ENCODE measurements at regions not wholly inside any gene's neighbourhood (a gene's known extent, or its start where the extent isn't known, plus 50 kb on each side); places are given as distances from the start of the nearest gene placed in this dataset.

DNA sequence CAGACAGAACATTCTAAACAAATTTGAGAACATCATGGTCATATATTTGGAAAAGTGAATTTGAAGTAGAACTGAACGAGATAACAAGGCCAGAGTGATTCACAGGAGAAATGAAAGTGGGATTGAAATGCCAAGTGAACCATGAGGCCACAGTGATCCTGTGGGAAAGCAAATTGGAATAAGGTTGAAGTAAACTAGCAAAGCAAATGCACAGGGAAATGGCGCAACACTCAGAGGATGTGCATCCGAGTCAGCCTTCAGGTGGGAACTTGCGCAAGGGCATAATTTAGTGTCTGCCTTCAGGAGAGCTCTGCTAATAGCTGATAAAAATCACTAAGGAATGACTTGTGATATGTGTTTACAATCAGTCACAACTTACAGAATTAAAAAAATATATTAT is 696.6 kb downstream of the LIG4 start:
- Histone ChIP-seq H3K4me3 (ENCODE audit: low read depth, low read length) (no peak overlapping the region), H3K9me3 (ENCODE audit: control insufficient read depth, insufficient read depth, low read length) (no peaks in the 10 kb centered on the region), H3K27ac (ENCODE audit: low read depth, low read length) (no peak overlapping the region), H3K27me3 (ENCODE audit: control insufficient read depth, insufficient read depth, low read length) (no peaks in the 10 kb centered on the region)
- POLR2A ChIA-PET = no interaction called here
- no peak for DNase-seq (ENCODE audit: low read depth, low spot score)
- CTCF ChIA-PET = interaction anchor here (0.8 to 1.7 kb wide), 2 partner anchors 10 to 146 kb away, joined by 3 to 6 read pairs; no protein-coding TSS in a partner anchor
- TF ChIP-seq, protein P1, sequence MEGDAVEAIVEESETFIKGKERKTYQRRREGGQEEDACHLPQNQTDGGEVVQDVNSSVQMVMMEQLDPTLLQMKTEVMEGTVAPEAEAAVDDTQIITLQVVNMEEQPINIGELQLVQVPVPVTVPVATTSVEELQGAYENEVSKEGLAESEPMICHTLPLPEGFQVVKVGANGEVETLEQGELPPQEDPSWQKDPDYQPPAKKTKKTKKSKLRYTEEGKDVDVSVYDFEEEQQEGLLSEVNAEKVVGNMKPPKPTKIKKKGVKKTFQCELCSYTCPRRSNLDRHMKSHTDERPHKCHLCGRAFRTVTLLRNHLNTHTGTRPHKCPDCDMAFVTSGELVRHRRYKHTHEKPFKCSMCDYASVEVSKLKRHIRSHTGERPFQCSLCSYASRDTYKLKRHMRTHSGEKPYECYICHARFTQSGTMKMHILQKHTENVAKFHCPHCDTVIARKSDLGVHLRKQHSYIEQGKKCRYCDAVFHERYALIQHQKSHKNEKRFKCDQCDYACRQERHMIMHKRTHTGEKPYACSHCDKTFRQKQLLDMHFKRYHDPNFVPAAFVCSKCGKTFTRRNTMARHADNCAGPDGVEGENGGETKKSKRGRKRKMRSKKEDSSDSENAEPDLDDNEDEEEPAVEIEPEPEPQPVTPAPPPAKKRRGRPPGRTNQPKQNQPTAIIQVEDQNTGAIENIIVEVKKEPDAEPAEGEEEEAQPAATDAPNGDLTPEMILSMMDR (IDR thresholded peaks at IDR 0.05; ENCODE audit: low read depth, low read length) = no peak

GRCh38 chr13:107518292-107518691 is 697.0 kb downstream of the LIG4 start:
- H3K4me3 ChIP-seq (ENCODE audit: low read depth, low read length) = no peak overlapping the region
- POLR2A ChIA-PET = no interaction called here
- CTCF ChIA-PET = interaction anchor here (0.8 to 1.7 kb wide), 2 partner anchors 10 to 146 kb away, joined by 3 to 6 read pairs; no protein-coding TSS in a partner anchor
- DNase-seq (ENCODE audit: low read depth, low spot score) = no peak
- TF ChIP-seq, protein P1 (IDR thresholded peaks at IDR 0.05; ENCODE audit: low read depth, low read length) = no peak
- no peaks in the 10 kb centered on the region for H3K27me3 ChIP-seq (ENCODE audit: control insufficient read depth, insufficient read depth, low read length)
- no peaks in the 10 kb centered on the region for H3K9me3 ChIP-seq (ENCODE audit: control insufficient read depth, insufficient read depth, low read length)
- H3K27ac ChIP-seq (ENCODE audit: low read depth, low read length) = no peak overlapping the region

DNA sequence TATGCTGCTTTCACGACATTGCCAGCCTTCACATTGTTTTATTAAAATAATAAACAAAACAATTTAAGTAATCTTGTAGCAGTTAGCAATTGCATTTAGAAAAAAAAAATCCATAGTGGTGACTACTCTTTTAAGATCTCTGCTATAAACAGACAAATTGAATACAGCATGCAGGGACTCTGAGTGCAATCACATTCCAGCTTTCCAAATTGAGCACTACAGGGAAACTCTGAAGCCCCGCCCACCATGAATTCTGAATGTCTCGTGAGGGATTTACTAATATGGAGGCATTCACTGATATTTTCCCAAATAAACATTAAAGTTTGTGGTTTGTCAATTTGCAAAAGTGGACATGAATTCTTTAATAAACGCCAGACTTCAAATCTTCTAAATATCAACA is 698.8 kb downstream of the LIG4 start:
- TF ChIP-seq, protein P1 (IDR thresholded peaks at IDR 0.05; ENCODE audit: low read depth, low read length) = no peak
- Histone ChIP-seq H3K27me3 (ENCODE audit: control insufficient read depth, insufficient read depth, low read length) (no peaks in the 10 kb centered on the region), H3K4me3 (ENCODE audit: low read depth, low read length) (no peak overlapping the region), H3K27ac (ENCODE audit: low read depth, low read length) (no peak overlapping the region), H3K9me3 (ENCODE audit: control insufficient read depth, insufficient read depth, low read length) (no peaks in the 10 kb centered on the region)
- DNase-seq (ENCODE audit: low read depth, low spot score) = no peak
- ChIA-PET POLR2A (no interaction called here), CTCF (no interaction called here)

DNA sequence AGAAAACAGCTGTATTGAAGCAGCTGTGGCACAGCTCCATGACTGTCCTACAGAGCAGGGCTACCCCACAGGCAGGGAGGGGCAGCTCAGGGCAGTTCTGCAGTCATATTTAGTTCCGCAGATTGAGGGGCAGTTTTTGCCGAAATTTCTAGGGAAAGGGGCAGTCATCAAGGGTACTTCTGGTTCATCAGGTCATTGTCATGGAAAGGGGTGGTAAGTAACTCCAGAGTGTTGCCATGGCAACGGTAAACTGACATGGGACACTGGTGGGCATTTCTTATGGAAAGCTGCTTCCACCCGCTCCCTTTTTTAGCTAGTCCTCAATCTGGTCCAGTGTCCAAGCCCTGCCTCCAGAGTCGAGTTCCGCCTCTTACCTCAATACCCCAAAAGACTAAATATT is 702.8 kb downstream of the LIG4 start:
- DNase-seq (ENCODE audit: low read depth, low spot score) = no peak
- ChIA-PET POLR2A (no interaction called here), CTCF (no interaction called here)
- no peaks in the 10 kb centered on the region for H3K9me3 ChIP-seq (ENCODE audit: control insufficient read depth, insufficient read depth, low read length)
- no peak overlapping the region for H3K27ac ChIP-seq (ENCODE audit: low read depth, low read length)
- TF ChIP-seq, protein P1 (IDR thresholded peaks at IDR 0.05; ENCODE audit: low read depth, low read length) = no peak
- no peak overlapping the region for H3K4me3 ChIP-seq (ENCODE audit: low read depth, low read length)
- no peaks in the 10 kb centered on the region for H3K27me3 ChIP-seq (ENCODE audit: control insufficient read depth, insufficient read depth, low read length)

- ChIA-PET CTCF (interaction anchor here (1.1 kb wide), 1 partner anchor 12 kb away, joined by 3 read pairs; no protein-coding TSS in a partner anchor), POLR2A (no interaction called here)
- TF ChIP-seq, protein P1 (IDR thresholded peaks at IDR 0.05; ENCODE audit: low read depth, low read length) = no peak
- Histone ChIP-seq H3K4me3 (ENCODE audit: low read depth, low read length) (no peak overlapping the region), H3K9me3 (ENCODE audit: control insufficient read depth, insufficient read depth, low read length) (no peaks in the 10 kb centered on the region), H3K27ac (ENCODE audit: low read depth, low read length) (no peak overlapping the region), H3K27me3 (ENCODE audit: control insufficient read depth, insufficient read depth, low read length) (no peaks in the 10 kb centered on the region)
- no peak for DNase-seq (ENCODE audit: low read depth, low spot score)
Observed at GRCh38 chr13:107497661-107498060, 717.7 kb downstream of the LIG4 start.
